Caki2 (cell line): ENCODE measurements at regions not wholly inside any gene's neighbourhood (a gene's known extent, or its start where the extent isn't known, plus 50 kb on each side); places are given as distances from the start of the nearest gene placed in this dataset.

ENCODE experiments used
- DNase-seq: peaks from one replicate; pipeline ENCODE4 v3.0.0-alpha.2; 2015; ENCODE audit warnings: low read depth
- in situ Hi-C: cut with HindIII; loops from 2 replicates; pipeline ENCODE4 v1.10.0; 2016; ENCODE audit warnings: low sequenced_read_pairs, low pct_unique_long_range_greater_than_20kb, mixed read lengths

DNA sequence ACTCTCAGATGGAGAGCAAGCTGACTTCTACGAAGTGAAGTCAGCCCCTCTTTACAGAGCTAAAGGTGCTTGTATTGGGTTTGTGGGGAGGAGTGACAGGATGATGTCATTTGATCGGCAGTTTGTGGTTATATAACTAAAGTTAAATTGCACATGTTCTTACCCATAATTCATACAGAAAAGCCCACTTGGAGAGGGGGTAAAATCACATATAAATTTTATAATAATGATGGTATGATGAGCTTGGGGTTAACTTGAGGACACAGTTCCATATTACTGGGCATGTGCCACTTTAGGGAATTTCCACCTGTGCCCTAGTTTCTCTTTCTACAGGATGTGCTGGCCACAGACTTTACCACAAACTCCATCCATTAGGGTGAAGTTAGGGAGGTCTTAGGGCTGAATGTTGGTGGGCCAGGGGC is 1178.6 kb upstream of the CDH9 start:
- DNase-seq = no peak
- in situ Hi-C loops = no loop called here

DNA sequence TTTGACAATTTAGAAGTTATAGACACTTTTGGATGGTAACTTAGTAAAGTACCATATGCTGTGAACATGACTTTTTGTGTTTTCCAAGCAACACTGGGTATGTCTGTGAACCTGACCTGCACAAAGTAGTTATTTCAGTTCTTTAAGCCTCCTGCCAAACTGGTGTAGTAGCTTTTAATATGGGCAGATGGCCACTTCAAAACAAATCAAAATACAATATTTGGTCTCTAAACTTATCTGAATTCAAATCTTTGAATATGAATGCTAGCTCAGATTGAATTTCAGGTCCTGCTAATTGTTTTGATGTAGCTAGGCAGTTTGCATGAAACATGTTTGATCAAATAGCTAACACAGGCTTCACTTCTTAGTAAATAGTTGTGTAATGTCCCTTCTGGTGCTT is 1176.7 kb upstream of the CDH9 start:
- in situ Hi-C loops = no loop called here
- no peak for DNase-seq

DNA sequence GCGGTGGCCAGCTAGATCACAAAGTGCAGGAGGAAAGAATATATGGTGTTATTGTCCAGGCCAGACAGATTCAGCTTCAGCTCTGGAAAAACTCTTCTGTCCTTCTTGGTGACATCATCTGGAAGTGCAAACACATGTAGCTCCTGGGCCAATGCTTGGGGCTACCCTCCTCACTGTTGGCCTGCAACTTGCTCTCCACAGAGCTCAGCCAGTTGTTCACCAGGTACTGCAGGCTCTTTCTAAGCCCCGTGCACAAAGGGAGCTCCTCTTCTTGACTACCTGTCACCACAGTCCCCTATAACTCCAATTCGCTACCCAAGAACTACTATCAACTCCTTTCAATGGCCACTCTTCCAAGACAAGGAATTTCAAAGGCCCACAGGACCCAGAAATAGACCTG is 1175.9 kb upstream of the CDH9 start:
- no peak for DNase-seq
- in situ Hi-C loops = no loop called here

DNA sequence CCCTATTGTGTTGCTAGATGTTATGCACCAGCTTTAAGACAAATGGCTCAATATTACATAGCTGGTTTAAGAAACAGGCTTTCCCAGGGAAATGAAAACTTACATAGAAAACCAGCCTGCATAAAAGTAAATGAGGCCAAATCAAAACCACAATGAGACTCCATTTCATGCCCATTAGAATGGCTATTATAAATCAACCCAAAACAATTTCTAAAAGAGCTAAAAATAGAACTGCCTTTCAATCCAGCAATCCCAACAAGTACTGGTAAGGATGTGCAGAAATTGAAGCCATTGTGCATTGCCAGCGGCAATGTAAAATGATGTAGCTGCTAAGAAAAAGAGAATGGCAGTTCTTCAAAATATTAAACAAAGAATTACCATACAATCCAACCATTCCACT is 1170.0 kb upstream of the CDH9 start:
- in situ Hi-C loops = no loop called here
- no peak for DNase-seq

DNA sequence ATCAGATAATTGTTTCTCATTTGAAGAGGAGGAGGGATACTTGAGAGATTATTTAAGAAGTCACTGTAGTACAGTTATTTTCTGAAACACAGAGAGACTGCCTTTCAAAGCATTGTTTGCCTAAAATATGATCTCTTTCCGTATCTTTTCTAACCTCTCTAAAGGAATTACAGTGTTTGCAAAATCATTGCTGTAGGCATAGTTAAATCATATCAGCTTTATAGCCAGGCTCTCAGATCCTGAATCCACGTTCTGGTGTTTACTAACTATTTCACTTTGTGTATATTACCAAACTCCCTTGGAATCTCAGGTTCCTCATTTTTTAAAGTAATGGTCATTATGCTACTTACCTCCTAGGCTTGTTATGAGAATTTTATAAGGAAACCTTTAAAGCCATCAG is 1151.6 kb upstream of the CDH9 start:
- DNase-seq = no peak
- in situ Hi-C loops = no loop called here

DNA sequence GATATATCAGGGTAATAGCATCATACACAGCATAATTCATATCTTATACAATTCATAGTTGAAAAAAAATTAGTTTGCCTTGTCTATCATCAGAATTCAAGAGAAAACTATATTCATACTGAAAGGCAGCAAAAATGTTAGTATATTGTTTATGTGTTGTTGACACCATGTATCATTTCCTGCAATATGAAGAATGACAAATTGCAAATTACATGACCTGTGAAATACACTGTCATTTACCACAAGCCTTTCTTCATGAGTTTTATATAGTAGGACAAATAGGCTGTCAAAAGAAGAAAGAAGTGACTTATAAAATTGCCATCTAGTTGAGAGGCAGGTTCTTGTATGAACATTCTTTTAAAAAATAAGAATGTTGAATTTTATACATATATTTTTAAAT is 1136.3 kb upstream of the CDH9 start:
- no peak for DNase-seq
- in situ Hi-C loops = no loop called here

DNA sequence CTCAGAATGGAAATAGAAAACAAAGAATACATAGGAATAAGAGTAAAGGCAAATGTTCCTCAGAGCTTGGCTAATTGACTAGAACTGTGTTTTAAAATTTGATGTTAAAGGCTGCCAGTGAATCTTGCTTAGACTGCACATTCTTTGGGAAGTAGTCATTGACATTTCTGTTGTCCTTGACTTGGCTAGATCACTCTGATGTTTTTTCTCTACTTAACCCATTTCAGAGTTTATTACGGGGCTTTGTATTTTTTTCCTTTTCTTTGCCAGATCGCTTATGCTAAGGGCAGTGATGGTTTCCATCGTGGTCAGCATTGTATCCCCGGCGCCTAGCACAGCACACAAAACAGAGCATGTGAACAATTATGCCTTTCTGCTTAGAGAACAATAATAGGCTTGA is 1126.7 kb upstream of the CDH9 start:
- DNase-seq = peak; percentile 14
- in situ Hi-C loops = no loop called here

DNA sequence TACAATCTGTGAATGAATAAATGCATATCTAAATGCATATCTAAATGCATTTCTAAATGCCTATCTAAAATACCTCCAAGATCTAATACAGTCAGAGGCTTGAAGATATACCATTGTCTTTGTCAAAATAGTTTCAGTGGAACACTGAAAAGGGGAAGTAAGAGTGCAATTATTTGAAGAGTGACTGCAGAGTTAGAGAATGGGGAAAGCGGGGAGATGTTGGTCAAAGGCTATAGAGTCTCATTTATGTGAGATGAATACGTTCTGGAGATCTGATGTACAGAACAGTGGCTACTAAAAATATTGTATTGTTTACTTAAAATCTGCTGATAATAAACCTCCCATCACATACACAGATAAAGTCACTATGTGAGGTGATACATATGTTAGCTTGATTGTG is 1126.2 kb upstream of the CDH9 start:
- no peak for DNase-seq
- in situ Hi-C loops = no loop called here

DNA sequence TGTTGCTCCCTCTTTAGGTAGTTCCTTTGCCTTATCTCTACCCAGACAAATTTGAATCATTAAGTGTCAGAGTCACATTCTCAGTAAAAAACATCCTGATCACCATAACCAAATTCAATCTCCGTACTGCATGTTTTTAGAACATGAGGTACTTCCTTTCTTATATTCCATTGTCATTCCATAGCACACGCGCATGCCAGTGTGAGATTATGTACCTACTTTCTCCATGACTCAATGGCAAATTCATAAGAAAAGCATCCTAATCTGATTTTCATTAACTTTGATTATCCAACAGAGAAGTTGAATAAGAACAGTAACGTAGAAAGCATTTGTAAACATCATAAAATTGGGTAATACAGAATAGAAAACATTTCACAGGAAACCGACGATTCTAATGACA is 1118.6 kb upstream of the CDH9 start:
- DNase-seq = no peak
- in situ Hi-C loops = no loop called here

DNA sequence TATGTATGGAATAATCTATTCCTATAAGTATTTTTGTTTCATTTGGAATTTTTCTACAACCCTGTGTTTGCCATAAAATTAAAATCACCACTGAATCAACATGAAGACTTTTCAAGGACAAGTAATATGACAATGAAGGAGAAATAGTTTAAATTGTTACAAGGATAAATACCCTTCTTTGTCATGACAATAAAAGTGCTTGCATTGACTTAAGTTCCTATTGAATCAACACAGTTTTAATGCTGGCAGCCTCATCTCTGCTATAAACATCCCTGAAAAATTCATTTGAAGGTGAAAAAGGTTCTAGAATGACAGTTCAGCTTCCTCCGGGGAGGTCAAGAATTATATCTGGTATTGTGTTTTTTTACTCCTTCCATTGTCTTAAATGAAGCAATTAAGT is 1105.1 kb upstream of the CDH9 start:
- in situ Hi-C loops = no loop called here
- DNase-seq = no peak

DNA sequence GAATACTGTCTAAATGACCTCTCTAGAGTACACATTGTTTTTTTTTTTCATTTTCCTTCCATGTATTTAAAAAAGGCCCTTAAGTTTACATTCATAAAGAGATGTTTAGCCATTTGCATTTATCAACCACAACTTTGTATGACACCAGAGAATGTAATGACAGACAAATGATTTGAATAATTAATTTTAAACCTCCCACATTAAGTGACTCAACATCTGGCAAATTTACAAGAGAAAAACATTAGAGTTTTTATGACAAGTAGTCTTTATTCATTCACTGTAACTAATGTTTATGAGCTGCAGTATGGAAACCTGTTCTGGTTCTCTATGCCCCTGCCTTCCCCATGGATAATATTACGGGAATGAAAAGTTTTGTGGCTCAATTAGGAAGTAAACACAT is 1093.8 kb upstream of the CDH9 start:
- DNase-seq = no peak
- in situ Hi-C loops = no loop called here

DNA sequence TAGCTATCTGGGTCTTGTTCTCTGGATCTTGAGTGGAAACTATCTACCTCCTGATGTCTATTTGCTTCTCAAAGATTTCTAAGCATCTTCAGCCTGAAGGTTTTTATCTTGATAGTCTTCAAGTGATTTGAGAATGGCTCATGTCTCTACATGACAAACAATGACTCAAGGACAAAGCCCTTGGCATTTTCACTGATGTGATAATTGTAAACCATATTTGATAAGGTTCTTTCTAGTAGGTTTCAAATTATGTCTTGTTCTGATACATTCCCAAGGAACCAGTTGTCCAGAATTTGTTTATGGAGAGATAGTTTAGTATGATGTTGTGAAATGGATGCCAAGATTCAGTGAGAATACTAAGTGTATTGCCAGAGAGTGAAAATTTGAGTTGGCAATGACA is 1079.3 kb upstream of the CDH9 start:
- no peak for DNase-seq
- in situ Hi-C loops = no loop called here

DNA sequence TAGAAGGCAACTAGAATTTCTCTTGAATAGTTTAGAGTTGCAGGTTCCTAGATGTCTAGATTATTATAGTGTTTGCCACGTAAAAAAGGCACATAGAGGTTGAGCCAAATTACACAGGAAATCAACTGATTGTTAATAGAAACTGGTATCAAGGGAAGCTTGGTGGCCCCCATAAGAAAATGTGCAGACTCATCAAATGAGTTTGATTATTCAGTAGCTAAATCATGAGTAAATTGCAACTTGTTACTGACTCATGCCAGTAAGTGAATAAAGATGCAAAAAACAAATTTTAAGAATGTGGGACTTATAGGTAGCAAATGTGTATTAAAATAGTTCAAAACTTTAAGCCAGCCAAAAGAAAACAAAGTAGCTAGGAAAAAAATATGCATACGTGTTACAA is 1078.9 kb upstream of the CDH9 start:
- no peak for DNase-seq
- in situ Hi-C loops = no loop called here

DNA sequence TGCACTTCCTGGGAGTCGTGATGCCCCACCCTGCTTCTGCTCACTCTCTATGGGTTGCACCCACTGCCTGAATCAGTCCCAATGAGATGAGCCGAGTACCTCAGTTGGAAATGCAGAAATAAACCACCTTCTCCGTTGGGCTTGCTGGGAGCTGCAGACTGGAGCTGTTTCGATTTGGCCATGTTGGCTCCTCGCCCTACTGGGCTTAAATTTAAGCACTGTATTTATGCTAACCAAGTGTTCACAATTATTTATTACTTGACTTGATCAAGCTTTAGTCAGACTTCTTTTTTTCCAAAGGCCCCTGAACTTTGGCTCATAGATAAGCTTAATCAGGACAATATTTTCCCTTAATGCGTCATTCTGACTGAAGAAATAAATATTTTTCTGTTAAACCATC is 1072.4 kb upstream of the CDH9 start:
- DNase-seq = no peak
- in situ Hi-C loops = no loop called here

DNA sequence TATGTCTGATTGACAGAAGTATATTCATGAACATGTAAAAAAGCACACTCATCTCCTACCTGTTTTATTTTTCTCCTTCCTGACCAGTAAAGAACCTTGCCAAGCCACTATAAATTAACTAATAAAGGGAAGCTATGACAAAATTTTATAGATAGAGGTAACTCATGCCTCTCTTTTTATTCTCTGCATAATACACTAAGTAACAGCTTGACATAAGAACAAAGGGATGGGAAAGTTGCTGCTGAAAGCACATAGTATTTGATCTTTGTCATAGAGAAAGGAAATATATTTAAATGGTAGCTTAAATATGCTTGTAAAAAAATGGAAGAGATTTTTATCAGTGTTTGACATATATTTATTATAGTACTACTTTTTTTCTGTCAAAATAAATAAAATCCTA is 1065.7 kb upstream of the CDH9 start:
- no peak for DNase-seq
- in situ Hi-C loops = no loop called here

DNA sequence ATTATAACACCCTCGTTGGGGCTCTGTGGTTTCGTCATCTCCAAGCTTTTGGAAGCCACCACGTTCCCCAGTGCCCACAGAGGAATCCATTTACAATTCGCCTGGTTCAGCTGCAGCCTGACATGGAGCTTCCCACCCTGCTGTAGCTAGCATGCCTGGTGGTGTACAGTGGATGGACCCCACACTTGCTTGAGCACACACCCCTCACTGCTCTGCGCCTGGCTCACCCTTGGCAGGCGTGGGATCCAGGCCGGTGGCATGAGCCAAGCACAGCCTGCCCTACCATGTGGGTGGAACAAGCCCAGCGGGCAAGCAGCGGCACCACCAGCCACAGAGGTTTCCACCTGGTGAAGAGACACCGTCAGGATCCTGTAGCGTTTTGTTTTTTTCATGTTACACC is 1045.7 kb upstream of the CDH9 start:
- in situ Hi-C loops = no loop called here
- no peak for DNase-seq

DNA sequence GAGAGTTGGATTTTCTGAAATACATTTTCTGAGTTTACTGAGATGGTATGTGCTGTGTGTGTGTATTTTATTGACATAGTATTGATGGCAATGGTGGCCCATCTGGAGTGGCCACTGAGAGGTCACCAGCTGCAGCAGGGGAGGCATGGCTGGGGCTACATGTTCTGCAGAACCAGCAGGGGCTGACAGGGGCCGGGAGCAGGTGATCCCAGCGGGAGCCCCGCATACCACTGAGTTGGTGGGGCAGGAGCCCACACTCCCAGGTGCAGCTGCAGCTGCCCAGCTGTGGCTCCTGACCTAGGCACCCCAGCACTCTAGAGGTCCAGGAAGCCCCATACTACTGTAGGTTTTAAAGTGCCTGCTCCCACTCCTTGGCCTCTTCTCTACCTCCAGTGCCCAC is 1044.2 kb upstream of the CDH9 start:
- in situ Hi-C loops = no loop called here
- DNase-seq = no peak

DNA sequence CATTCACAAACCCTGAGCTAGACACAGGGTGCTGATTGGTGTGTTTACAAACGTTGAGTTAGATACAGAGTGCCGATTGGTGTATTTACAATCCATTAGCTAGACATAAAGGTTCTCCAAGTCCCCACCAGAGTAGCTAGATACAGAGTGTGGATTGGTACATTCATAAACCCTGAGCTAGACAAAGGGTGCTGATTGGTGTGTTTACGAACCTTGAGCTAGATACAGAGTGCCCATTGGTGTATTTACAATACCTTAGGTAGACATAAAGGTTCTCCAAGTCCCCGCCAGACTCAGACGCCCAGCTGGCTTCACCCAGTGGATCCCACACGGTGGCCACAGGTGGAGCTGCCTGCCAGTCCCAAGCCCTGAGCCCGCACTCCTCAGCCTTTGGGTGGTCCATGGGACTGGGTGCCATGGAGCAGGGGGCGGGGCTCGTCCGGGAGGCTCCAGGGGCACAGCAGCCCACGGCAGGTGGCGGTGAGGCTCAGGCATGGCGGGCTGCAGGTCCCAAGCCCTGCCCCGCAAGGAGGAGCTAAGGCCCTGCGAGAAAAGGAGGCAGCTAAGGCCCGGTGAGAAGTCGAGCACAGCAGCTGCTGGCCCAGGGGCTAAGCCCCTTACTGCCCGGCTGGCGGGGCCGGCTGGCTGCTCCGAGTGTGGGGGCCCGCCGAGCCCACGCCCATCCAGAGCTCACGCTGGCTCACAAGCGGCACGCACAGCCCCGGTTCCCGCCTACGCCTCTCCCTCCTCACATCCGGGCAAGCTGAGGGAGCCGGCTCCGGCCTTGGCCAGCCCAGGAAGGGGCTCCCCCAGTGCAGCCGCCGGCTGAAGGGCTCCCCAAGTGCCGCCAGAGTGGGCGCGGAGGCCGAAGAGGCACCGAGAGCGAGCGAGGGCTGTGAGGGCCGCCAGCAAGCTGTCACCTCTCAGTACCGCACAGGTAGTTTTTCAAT is 1039.2 kb upstream of the CDH9 start:
- no peak for DNase-seq
- in situ Hi-C loops = no loop called here

DNA sequence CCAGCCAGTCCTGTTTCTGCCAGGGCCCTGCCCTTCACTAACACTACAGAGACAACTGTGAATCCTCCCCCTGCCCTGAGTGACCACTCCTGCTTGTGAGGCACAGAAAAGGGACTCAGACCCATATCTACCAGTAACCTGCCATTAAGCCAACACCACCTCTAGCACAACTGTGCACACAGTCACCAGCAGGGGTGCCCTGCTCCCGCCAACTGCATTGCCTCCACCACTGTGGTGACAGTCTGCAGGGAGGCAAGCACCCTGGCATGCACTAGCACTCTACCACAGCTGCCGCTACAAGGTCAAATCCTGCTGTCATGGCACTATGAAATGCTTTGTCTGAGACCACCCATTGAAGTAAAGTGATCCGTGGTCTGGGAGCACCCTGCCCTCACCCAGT is 1028.5 kb upstream of the CDH9 start:
- no peak for DNase-seq
- in situ Hi-C loops = no loop called here

DNA sequence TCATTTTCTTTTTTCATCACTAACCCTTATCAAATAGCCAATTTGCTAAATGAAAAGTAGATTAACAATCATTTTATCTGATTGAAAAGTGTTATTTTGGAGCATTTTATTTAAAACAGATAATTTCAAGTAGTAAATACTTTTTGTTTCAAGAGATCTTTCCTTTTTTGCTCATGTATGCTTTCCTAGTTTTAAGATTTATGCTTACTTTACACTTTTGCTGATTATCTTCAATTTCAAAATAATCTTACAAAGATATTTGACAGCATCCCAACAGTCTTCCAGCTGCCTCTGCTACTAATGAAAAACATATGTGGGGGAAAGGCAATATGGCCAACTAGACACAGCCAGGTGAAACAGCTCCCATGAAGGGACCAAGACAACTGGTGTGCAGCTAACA is 1027.3 kb upstream of the CDH9 start:
- in situ Hi-C loops = no loop called here

More for the DNA sequence above, 1027.3 kb upstream of the CDH9 start:
- no peak for DNase-seq
